Transverse colon (tissue), 4 donors: ENCODE measurements at regions not wholly inside any gene's neighbourhood (a gene's known extent, or its start where the extent isn't known, plus 50 kb on each side); places are given as distances from the start of the nearest gene placed in this dataset.

Experiments used
- DNase-seq: peaks from one replicate; pipeline ENCODE4 v3.0.0-alpha.2; 2019
- H3K27ac ChIP-seq, 4 donors: fragments of 200-600 bp; sonication (generic); 2 replicates each; pipeline ENCODE4 v1.5.1; 2016 to 2018; ENCODE audit warnings: inconsistent platforms in 4 of 4
- H3K27me3 ChIP-seq: fragments of 200-600 bp; sonication (generic); 2 replicates; pipeline ENCODE4 v1.5.1; 2017; ENCODE audit warnings: inconsistent platforms
- H3K36me3 ChIP-seq, 4 donors: fragments of 200-600 bp; sonication (generic); 2 replicates each; pipeline ENCODE4 v1.5.1; 2017 to 2019; ENCODE audit warnings: inconsistent platforms in 4 of 4
- H3K4me1 ChIP-seq, 4 donors: fragments of 200-600 bp; sonication (generic); 2 replicates each; pipeline ENCODE4 v1.5.1; 2017 to 2020; ENCODE audit warnings: inconsistent platforms in 4 of 4
- H3K4me3 ChIP-seq, 4 donors: fragments of 200-600 bp; sonication (generic); 1 replicate in 1 of 4; 2 replicates in 3 of 4; pipeline versions ENCODE4 v1.5.1 to v1.6.1; 2017 to 2019; ENCODE audit warnings: inconsistent platforms in 4 of 4
- H3K9me3 ChIP-seq, 2 donors: fragments of 200-600 bp; sonication (generic); 2 replicates each; pipeline ENCODE4 v1.5.1; 2017 to 2019; ENCODE audit warnings: inconsistent platforms in 2 of 2
- EP300 ChIP-seq: sonication (generic); formaldehyde crosslinking; IDR thresholded peaks from one replicate; pipeline ENCODE4 v1.6.1; 2017; ENCODE audit warnings: antibody characterized with exemption, low read depth
- POLR2A ChIP-seq: fragments of 450-650 bp; IDR thresholded peaks from one replicate; pipeline ENCODE4 v1.6.1; 2016; ENCODE audit warnings: antibody characterized with exemption, mild to moderate bottlenecking, moderate library complexity
- POLR2AphosphoS5 ChIP-seq, 3 donors: sonication (generic); formaldehyde crosslinking; IDR thresholded peaks; one replicate each; pipeline ENCODE4 v1.6.1; 2016; ENCODE audit warnings: antibody characterized with exemption in 3 of 3
- WGBS, 2 donors: methylation state at CpG; one replicate each; pipeline ENCODE4 v1.1.5; 2018; ENCODE audit warnings: low coverage in 1 of 2; 5-methylcytosine and 5-hydroxymethylcytosine counted together
- in situ Hi-C, 4 donors: fragments of 200-750 bp; cut with MboI; loops; one replicate each; pipeline versions ENCODE4 v1.15.0 to v1.15.1; 2017; ENCODE audit warnings: low sequenced_read_pairs in 3 of 4, low pct_ligation_motif_present in 1 of 4, low pct_unique_long_range_greater_than_20kb in 1 of 4
- intact Hi-C: fragments of 100-400 bp; cut with DNase I; formaldehyde crosslinking; loops from one replicate; pipeline ENCODE4 v1.15.1; 2023; ENCODE audit warnings: low total_unique reads
- TF ChIP-seq, protein P1 (sequence below), 5 experiments: fragments of 200-600 bp in 3 of 5; fragments of 450-650 bp in 2 of 5; sonication (generic) in 3 of 5; IDR thresholded peaks; 1 replicate in 2 of 5; 2 replicates in 3 of 5; pipeline ENCODE4 v1.5.1; 2016 to 2017; ENCODE audit warnings: antibody characterized with exemption in 5 of 5, inconsistent platforms in 3 of 5, mild to moderate bottlenecking in 2 of 5, moderate library complexity in 1 of 5

DNA sequence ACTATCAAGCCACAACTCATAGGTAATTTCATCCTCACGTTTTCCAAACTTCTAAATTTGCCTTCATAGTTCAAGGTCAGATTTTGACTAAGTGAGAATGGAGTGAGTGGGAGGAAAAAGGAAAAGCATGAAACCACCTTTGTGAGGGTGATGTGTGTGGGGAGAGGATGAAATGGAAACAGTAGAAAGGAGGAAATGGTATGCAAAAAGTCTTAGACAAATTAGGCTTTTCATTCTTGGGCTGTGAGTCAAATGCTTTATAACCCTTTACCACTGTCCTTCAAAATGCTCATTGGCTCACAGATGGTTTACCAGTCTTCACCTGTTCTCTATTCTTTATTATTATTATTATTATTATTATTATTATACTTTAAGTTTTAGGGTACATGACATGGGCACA is 127.2 kb downstream of the RAP2A start:
- no peaks in the 10 kb centered on the region for H3K4me1 ChIP-seq
- H3K4me3 ChIP-seq = no peak overlapping the region
- no peaks in the 10 kb centered on the region for H3K9me3 ChIP-seq
- no peak for DNase-seq
- H3K27ac ChIP-seq = no peak overlapping the region
- TF ChIP-seq POLR2AphosphoS5 (IDR thresholded peaks at IDR 0.05) (no peak), POLR2A (no peak), EP300 (no peak)
- TF ChIP-seq, protein P1, sequence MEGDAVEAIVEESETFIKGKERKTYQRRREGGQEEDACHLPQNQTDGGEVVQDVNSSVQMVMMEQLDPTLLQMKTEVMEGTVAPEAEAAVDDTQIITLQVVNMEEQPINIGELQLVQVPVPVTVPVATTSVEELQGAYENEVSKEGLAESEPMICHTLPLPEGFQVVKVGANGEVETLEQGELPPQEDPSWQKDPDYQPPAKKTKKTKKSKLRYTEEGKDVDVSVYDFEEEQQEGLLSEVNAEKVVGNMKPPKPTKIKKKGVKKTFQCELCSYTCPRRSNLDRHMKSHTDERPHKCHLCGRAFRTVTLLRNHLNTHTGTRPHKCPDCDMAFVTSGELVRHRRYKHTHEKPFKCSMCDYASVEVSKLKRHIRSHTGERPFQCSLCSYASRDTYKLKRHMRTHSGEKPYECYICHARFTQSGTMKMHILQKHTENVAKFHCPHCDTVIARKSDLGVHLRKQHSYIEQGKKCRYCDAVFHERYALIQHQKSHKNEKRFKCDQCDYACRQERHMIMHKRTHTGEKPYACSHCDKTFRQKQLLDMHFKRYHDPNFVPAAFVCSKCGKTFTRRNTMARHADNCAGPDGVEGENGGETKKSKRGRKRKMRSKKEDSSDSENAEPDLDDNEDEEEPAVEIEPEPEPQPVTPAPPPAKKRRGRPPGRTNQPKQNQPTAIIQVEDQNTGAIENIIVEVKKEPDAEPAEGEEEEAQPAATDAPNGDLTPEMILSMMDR (IDR thresholded peaks at IDR 0.05) = no peak
- no peaks in the 10 kb centered on the region for H3K27me3 ChIP-seq
- WGBS, 2 donors = 43 to 64% methylated on average over 1 of the region's 1 CpG
- in situ Hi-C loops (no loop called here), intact Hi-C loops (no loop called here)
- no peaks in the 10 kb centered on the region for H3K36me3 ChIP-seq

DNA sequence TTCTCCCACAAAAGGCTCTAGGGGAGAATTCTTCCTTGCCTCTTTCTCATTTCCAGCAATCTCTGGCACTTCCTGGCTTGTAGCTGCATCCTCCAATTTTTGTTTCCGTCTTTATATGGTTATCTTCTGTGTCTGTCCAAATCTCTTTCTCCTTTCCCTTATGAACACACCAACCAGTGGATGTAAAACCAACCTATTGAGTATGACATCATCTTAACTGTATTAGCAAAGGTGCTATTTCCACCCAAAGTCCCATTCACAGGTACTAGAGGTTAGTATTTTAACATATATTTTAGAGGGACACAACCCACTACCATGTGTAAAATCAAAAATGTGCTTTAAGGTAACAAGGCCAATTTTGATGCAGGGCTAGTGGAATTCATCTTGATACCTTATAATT is 129.0 kb downstream of the RAP2A start:
- in situ Hi-C loops = no loop called here
- DNase-seq = no peak
- Histone ChIP-seq H3K4me1 (peaks cover 0 to 6% (median 5%) of the 10 kb centered on the region in 4 donors), H3K27me3 (no peaks in the 10 kb centered on the region), H3K27ac (no peak overlapping the region), H3K9me3 (no peaks in the 10 kb centered on the region), H3K4me3 (no peak overlapping the region), H3K36me3 (no peaks in the 10 kb centered on the region)
- intact Hi-C loops = no loop called here
- TF ChIP-seq POLR2AphosphoS5 (IDR thresholded peaks at IDR 0.05) = no peak
- TF ChIP-seq POLR2A = no peak
- TF ChIP-seq, protein P1 (IDR thresholded peaks at IDR 0.05) = no peak
- no peak for TF ChIP-seq EP300
- 86 to 89% methylated on average over 1 of the region's 1 CpG for WGBS, 2 donors

DNA sequence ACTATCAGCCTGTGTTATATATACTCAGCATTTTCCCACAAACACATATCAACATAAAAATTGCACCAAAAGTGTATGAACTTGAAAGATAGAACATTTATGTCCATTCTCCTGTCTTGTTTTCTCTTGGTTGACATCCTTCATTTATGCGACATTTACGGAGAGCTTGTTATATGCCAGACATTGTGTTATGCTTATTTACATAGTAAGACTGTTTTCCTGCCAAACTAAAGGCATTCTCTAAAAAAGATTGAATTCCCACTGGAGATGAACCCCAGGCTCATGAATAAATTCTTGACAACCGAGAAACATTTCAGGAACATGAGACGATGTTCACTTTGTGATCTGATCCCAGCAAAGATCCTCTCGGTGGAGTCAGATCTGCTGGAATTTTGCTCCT is 131.0 kb downstream of the RAP2A start:
- no peak for DNase-seq
- intact Hi-C loops (no loop called here), in situ Hi-C loops (no loop called here)
- H3K9me3 ChIP-seq = no peaks in the 10 kb centered on the region
- H3K36me3 ChIP-seq = no peaks in the 10 kb centered on the region
- H3K4me3 ChIP-seq = no peak overlapping the region
- H3K4me1 ChIP-seq = peaks cover 0 to 9% (median 6%) of the 10 kb centered on the region in 4 donors
- 83 to 100% methylated on average over 2 to 5 of the region's 5 CpGs for WGBS, 2 donors
- no peak overlapping the region for H3K27ac ChIP-seq
- no peaks in the 10 kb centered on the region for H3K27me3 ChIP-seq
- TF ChIP-seq POLR2A = no peak
- TF ChIP-seq EP300 = no peak
- TF ChIP-seq POLR2AphosphoS5 (IDR thresholded peaks at IDR 0.05) = no peak
- TF ChIP-seq, protein P1 (IDR thresholded peaks at IDR 0.05) = no peak

DNA sequence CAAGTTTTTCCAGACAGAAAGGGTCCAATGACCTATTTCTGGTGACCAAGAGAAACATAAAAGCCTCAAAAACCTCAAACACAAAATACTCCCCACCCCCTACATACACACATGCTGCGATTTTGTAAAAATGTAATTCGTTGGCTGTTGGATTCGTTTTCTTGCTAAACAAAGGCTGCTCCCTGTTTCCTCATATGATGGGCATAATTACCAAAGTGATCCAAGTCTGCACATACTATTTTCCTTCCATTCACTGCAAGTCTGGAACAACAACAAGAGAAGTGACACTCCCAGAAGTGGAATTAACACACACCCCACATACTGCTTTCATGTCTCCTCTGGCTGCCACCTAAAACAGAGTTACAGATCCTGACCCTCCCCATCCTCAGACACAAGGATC is 131.9 kb downstream of the RAP2A start:
- WGBS, 2 donors = 52 to 65% methylated on average over 3 of the region's 3 CpGs
- Histone ChIP-seq H3K27ac (no peak overlapping the region), H3K27me3 (no peaks in the 10 kb centered on the region), H3K4me3 (no peak overlapping the region), H3K4me1 (peaks cover 0 to 9% (median 6%) of the 10 kb centered on the region in 4 donors), H3K9me3 (no peaks in the 10 kb centered on the region), H3K36me3 (no peaks in the 10 kb centered on the region)
- intact Hi-C loops = no loop called here
- in situ Hi-C loops = no loop called here
- no peak for TF ChIP-seq EP300
- DNase-seq = no peak

DNA sequence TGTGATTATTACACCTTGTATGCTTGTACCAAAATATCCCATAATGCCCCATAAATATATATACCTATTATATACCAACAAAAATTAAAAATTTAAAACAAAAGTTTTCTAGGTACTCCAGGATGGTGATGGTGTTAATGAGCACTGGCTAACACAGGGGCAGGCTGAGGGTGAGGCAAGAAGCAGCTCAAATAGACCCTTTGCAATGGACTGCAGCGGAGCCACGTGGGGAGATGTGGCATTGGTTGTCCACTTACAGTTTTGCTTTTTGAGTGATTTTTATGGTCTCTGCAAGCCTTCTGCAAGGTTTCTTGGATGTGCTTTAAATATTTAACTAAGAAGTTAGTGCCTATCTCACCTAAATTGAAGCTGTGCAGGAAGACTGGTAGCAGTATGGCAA is 132.9 kb downstream of the RAP2A start:
- intact Hi-C loops = no loop called here
- in situ Hi-C loops = no loop called here
- TF ChIP-seq, protein P1 (IDR thresholded peaks at IDR 0.05) = no peak
- TF ChIP-seq EP300 (no peak), POLR2A (no peak), POLR2AphosphoS5 (IDR thresholded peaks at IDR 0.05) (no peak)
- no peak overlapping the region for H3K27ac ChIP-seq
- peaks cover 0 to 9% (median 6%) of the 10 kb centered on the region in 4 donors for H3K4me1 ChIP-seq
- DNase-seq = no peak
- no peak overlapping the region for H3K4me3 ChIP-seq
- WGBS, 2 donors = 88 to 91% methylated on average over 2 of the region's 2 CpGs
- H3K36me3 ChIP-seq = no peaks in the 10 kb centered on the region
- no peaks in the 10 kb centered on the region for H3K27me3 ChIP-seq
- no peaks in the 10 kb centered on the region for H3K9me3 ChIP-seq
